Thyroid gland (tissue), 4 donors: ENCODE measurements at regions not wholly inside any gene's neighbourhood (a gene's known extent, or its start where the extent isn't known, plus 50 kb on each side); places are given as distances from the start of the nearest gene placed in this dataset.
"Not testable (repeated sequence)": the region's sequence is repeated elsewhere in the genome, so short reads cannot be mapped to it uniquely, and the experiment has no call there.

ENCODE experiments used
- DNase-seq, 2 donors: peaks; one replicate each; pipeline ENCODE4 v3.0.0-alpha.2; 2019
- H3K27ac ChIP-seq, 3 donors: fragments of 200-600 bp; sonication (generic); 1 replicate in 2 of 3; 2 replicates in 1 of 3; pipeline ENCODE4 v1.5.1; 2016 to 2019; ENCODE audit warnings: mild to moderate bottlenecking in 1 of 3, moderate library complexity in 1 of 3
- H3K27me3 ChIP-seq: fragments of 200-600 bp; sonication (generic); one replicate; pipeline ENCODE4 v1.5.1; 2019
- H3K36me3 ChIP-seq, 2 donors: fragments of 200-600 bp; sonication (generic); one replicate each; pipeline ENCODE4 v1.5.1; 2016 to 2019
- H3K4me1 ChIP-seq, 2 donors: fragments of 200-600 bp; sonication (generic); one replicate each; pipeline ENCODE4 v1.5.1; 2017 to 2019
- H3K4me3 ChIP-seq, 3 donors: fragments of 200-600 bp; sonication (generic); replicated peaks in 1 of 3; 1 replicate in 2 of 3; 2 replicates in 1 of 3; pipeline ENCODE4 v1.5.1; 2016; ENCODE audit warnings: mild to moderate bottlenecking in 1 of 3
- H3K9me3 ChIP-seq: fragments of 200-600 bp; sonication (generic); one replicate; pipeline ENCODE4 v1.5.1; 2017
- CTCF ChIP-seq, 6 experiments: fragments of 200-600 bp in 3 of 6; fragments of 450-650 bp in 3 of 6; sonication (generic) in 3 of 6; IDR thresholded peaks; one replicate each; pipeline ENCODE4 v1.5.1; 2016 to 2019; ENCODE audit warnings: antibody characterized with exemption in 6 of 6, mild to moderate bottlenecking in 2 of 6, inconsistent platforms in 1 of 6, moderate library complexity in 1 of 6
- POLR2A ChIP-seq, 2 donors: fragments of 450-650 bp; IDR thresholded peaks; one replicate each; pipeline ENCODE4 v1.6.1; 2017; ENCODE audit warnings: antibody characterized with exemption in 2 of 2, mild to moderate bottlenecking in 2 of 2, moderate library complexity in 1 of 2
- WGBS, 2 donors: methylation state at CpG; one replicate each; pipeline ENCODE4 v1.1.5; 2017; 5-methylcytosine and 5-hydroxymethylcytosine counted together
- intact Hi-C: fragments of 100-400 bp; cut with DNase I; formaldehyde crosslinking; loops from one replicate; pipeline ENCODE4 v1.15.1; 2023

- Histone ChIP-seq H3K4me1 (no peaks in the 10 kb centered on the region), H3K9me3 (no peaks in the 10 kb centered on the region), H3K4me3 (no peak overlapping the region), H3K27ac (no peak overlapping the region), H3K36me3 (no peaks in the 10 kb centered on the region), H3K27me3 (no peaks in the 10 kb centered on the region)
- intact Hi-C loops = no loop called here
- TF ChIP-seq CTCF (IDR thresholded peaks at IDR 0.05) (no peak), POLR2A (IDR thresholded peaks at IDR 0.05) (no peak)
- DNase-seq = no peak
- WGBS, 2 donors = 89 to 93% methylated on average over 3 of the region's 3 CpGs
These were observed 527.1 kb downstream of the UQCRFS1 start for GRCh38 chr19:28685802-28686201.

GRCh38 chr19:28685077-28685476 is 527.9 kb downstream of the UQCRFS1 start:
- H3K27me3 ChIP-seq, H3K4me3 ChIP-seq, H3K4me1 ChIP-seq, intact Hi-C loops, H3K9me3 ChIP-seq, DNase-seq, H3K36me3 ChIP-seq, H3K27ac ChIP-seq: not testable (repeated sequence)
- 73 to 92% methylated on average over 4 of the region's 4 CpGs for WGBS, 2 donors

GRCh38 chr19:28680111-28680510 is 532.8 kb downstream of the UQCRFS1 start:
- Histone ChIP-seq H3K27ac (no peak overlapping the region), H3K27me3 (no peaks in the 10 kb centered on the region), H3K4me3 (no peak overlapping the region), H3K36me3 (no peaks in the 10 kb centered on the region), H3K9me3 (no peaks in the 10 kb centered on the region), H3K4me1 (no peaks in the 10 kb centered on the region)
- WGBS, 2 donors = 89 to 96% methylated on average over 3 of the region's 3 CpGs
- TF ChIP-seq CTCF (IDR thresholded peaks at IDR 0.05) = no peak
- TF ChIP-seq POLR2A (IDR thresholded peaks at IDR 0.05) = no peak
- intact Hi-C loops = no loop called here
- no peak for DNase-seq

GRCh38 chr19:28670836-28671235 is 542.1 kb downstream of the UQCRFS1 start:
- DNase-seq = no peak
- H3K27me3 ChIP-seq = no peaks in the 10 kb centered on the region
- H3K36me3 ChIP-seq = no peaks in the 10 kb centered on the region
- TF ChIP-seq CTCF (IDR thresholded peaks at IDR 0.05) = no peak
- TF ChIP-seq POLR2A (IDR thresholded peaks at IDR 0.05) = no peak
- H3K27ac ChIP-seq = no peak overlapping the region
- WGBS, 2 donors = 83% methylated on average over 2 of the region's 2 CpGs
- intact Hi-C loops = no loop called here
- H3K9me3 ChIP-seq = no peaks in the 10 kb centered on the region
- no peaks in the 10 kb centered on the region for H3K4me1 ChIP-seq
- H3K4me3 ChIP-seq = no peak overlapping the region

GRCh38 chr19:28669804-28670203 is 543.1 kb downstream of the UQCRFS1 start:
- no peaks in the 10 kb centered on the region for H3K9me3 ChIP-seq
- H3K36me3 ChIP-seq = no peaks in the 10 kb centered on the region
- H3K27me3 ChIP-seq = no peaks in the 10 kb centered on the region
- DNase-seq = no peak
- no peaks in the 10 kb centered on the region for H3K4me1 ChIP-seq
- H3K4me3 ChIP-seq = no peak overlapping the region
- TF ChIP-seq CTCF (IDR thresholded peaks at IDR 0.05) (no peak), POLR2A (IDR thresholded peaks at IDR 0.05) (no peak)
- no peak overlapping the region for H3K27ac ChIP-seq
- WGBS, 2 donors = 79 to 81% methylated on average over 2 of the region's 2 CpGs
- intact Hi-C loops = no loop called here

GRCh38 chr19:28667348-28667977 is 545.5 kb downstream of the UQCRFS1 start:
- no peak overlapping the region for H3K4me3 ChIP-seq
- H3K27me3 ChIP-seq = no peaks in the 10 kb centered on the region
- DNase-seq = no peak
- no peaks in the 10 kb centered on the region for H3K9me3 ChIP-seq
- no peaks in the 10 kb centered on the region for H3K36me3 ChIP-seq
- WGBS, 2 donors = 88 to 89% methylated on average over 7 of the region's 7 CpGs
- no peaks in the 10 kb centered on the region for H3K4me1 ChIP-seq
- intact Hi-C loops = no loop called here
- TF ChIP-seq CTCF (IDR thresholded peaks at IDR 0.05) (no peak), POLR2A (IDR thresholded peaks at IDR 0.05) (no peak)
- H3K27ac ChIP-seq = no peak overlapping the region
